GM19025 (cell line): ENCODE measurements at regions not wholly inside any gene's neighbourhood (a gene's known extent, or its start where the extent isn't known, plus 50 kb on each side); places are given as distances from the start of the nearest gene placed in this dataset.
"Not testable (repeated sequence)": the region's sequence is repeated elsewhere in the genome, so short reads cannot be mapped to it uniquely, and the experiment has no call there.

Experiments
- ATAC-seq: cut with Tn5 transposase; IDR thresholded peaks from one replicate; pipeline ENCODE4 v1.9.1; 2021; ENCODE audit warnings: mild to moderate bottlenecking, low read depth, moderate library complexity; ENCODE audit not compliant: unreplicated experiment

- no peak for ATAC-seq
These were observed 265.8 kb upstream of the TRPC7 start for GRCh38 chr5:136631186-136631585.

GRCh38 chr5:136629125-136629792 lies 263.9 kb upstream of the TRPC7 start:
- ATAC-seq: no peak

- no peak for ATAC-seq
These were observed 261.2 kb upstream of the TRPC7 start for GRCh38 chr5:136626531-136626930.

GRCh38 chr5:136622747-136623146 lies 257.4 kb upstream of the TRPC7 start:
- no peak for ATAC-seq

- ATAC-seq: no peak
These were observed 256.4 kb upstream of the TRPC7 start for GRCh38 chr5:136621743-136622142.

- ATAC-seq: no peak
These were observed 255.3 kb upstream of the TRPC7 start for GRCh38 chr5:136620621-136621020.

- ATAC-seq: no peak
These were observed 254.7 kb upstream of the TRPC7 start for GRCh38 chr5:136620016-136620419.

GRCh38 chr5:136619556-136619955 lies 254.2 kb upstream of the TRPC7 start:
- no peak for ATAC-seq

- no peak for ATAC-seq
These were observed 250.1 kb upstream of the TRPC7 start for GRCh38 chr5:136615251-136616119.

- no peak for ATAC-seq
These were observed 247.9 kb upstream of the TRPC7 start for GRCh38 chr5:136613230-136613629.

- ATAC-seq: no peak
These were observed 240.3 kb upstream of the TRPC7 start for GRCh38 chr5:136605638-136606037.

GRCh38 chr5:136600306-136600705 lies 235.0 kb upstream of the TRPC7 start:
- ATAC-seq: no peak

GRCh38 chr5:136598802-136599404 lies 233.6 kb upstream of the TRPC7 start:
- no peak for ATAC-seq

GRCh38 chr5:136594416-136594815 lies 229.1 kb upstream of the TRPC7 start:
- no peak for ATAC-seq

- ATAC-seq: no peak
These were observed 225.2 kb upstream of the TRPC7 start for GRCh38 chr5:136590581-136590980.

GRCh38 chr5:136586196-136586595 lies 220.9 kb upstream of the TRPC7 start:
- ATAC-seq: no peak

GRCh38 chr5:136584474-136584873 lies 219.1 kb upstream of the TRPC7 start:
- ATAC-seq: no peak

GRCh38 chr5:136579238-136579637 lies 213.9 kb upstream of the TRPC7 start:
- no peak for ATAC-seq

- ATAC-seq: not testable (repeated sequence)
These were observed 204.5 kb upstream of the TRPC7 start for GRCh38 chr5:136569875-136570274.

GRCh38 chr5:136565457-136565856 lies 200.1 kb upstream of the TRPC7 start:
- not testable (repeated sequence) for ATAC-seq

- not testable (repeated sequence) for ATAC-seq
These were observed 199.7 kb upstream of the TRPC7 start for GRCh38 chr5:136565050-136565449.
